ENCODE measurements at regions not wholly inside any gene's neighbourhood (a gene's known extent, or its start where the extent isn't known, plus 50 kb on each side); places are given as distances from the start of the nearest gene placed in this dataset.

- TF ChIP-seq CTCF (IDR thresholded peaks at IDR 0.05) (no peak), POLR2A (IDR thresholded peaks at IDR 0.05) (no peak)
These were observed 333.1 kb downstream of the RND3 start for GRCh38 chr2:150154308-150154797.
